ENCODE measurements at regions not wholly inside any gene's neighbourhood (a gene's known extent, or its start where the extent isn't known, plus 50 kb on each side); places are given as distances from the start of the nearest gene placed in this dataset.

GRCh38 chr15:39459548-39459947, 121.3 kb upstream of the THBS1 start:
- DNase-seq (ENCODE audit: insufficient read length, low spot score): no peak
- no peak for FAIRE-seq

GRCh38 chr15:39460748-39461147, 120.1 kb upstream of the THBS1 start:
- no peak for FAIRE-seq
- no peak for DNase-seq (ENCODE audit: insufficient read length, low spot score)
- TF ChIP-seq PAX5 (IDR thresholded peaks at IDR 0.05; ENCODE audit: insufficient read depth, low read length, severe bottlenecking) (no peak), SPI1 (IDR thresholded peaks at IDR 0.05; ENCODE audit: low read depth, low read length) (no peak), POLR2A (IDR thresholded peaks at IDR 0.05; ENCODE audit: low read depth, low read length) (no peak), TAF1 (IDR thresholded peaks at IDR 0.05; ENCODE audit: low read depth, low read length) (no peak), POU2F2 (IDR thresholded peaks at IDR 0.05; ENCODE audit: low read depth, low read length) (no peak), POLR2AphosphoS5 (IDR thresholded peaks at IDR 0.05; ENCODE audit: low read depth, low read length) (no peak)

More at GRCh38 chr15:39459548-39459947, 121.3 kb upstream of the THBS1 start:
- TF ChIP-seq POU2F2 (IDR thresholded peaks at IDR 0.05; ENCODE audit: low read depth, low read length): no peak
- TF ChIP-seq POLR2AphosphoS5 (IDR thresholded peaks at IDR 0.05; ENCODE audit: low read depth, low read length): no peak
- TF ChIP-seq POLR2A (IDR thresholded peaks at IDR 0.05; ENCODE audit: low read depth, low read length): no peak
- TF ChIP-seq PAX5 (IDR thresholded peaks at IDR 0.05; ENCODE audit: insufficient read depth, low read length, severe bottlenecking): no peak
- TF ChIP-seq SPI1 (IDR thresholded peaks at IDR 0.05; ENCODE audit: low read depth, low read length): no peak
- TF ChIP-seq TAF1 (IDR thresholded peaks at IDR 0.05; ENCODE audit: low read depth, low read length): no peak

GRCh38 chr15:39461536-39462130, 119.2 kb upstream of the THBS1 start:
- DNase-seq (ENCODE audit: insufficient read length, low spot score) (no peak), FAIRE-seq (no peak)
- TF ChIP-seq POLR2A (IDR thresholded peaks at IDR 0.05; ENCODE audit: low read depth, low read length): no peak
- no peak for TF ChIP-seq POLR2AphosphoS5 (IDR thresholded peaks at IDR 0.05; ENCODE audit: low read depth, low read length)

GRCh38 chr15:39462691-39463090, 118.2 kb upstream of the THBS1 start:
- DNase-seq (ENCODE audit: insufficient read length, low spot score) (no peak), FAIRE-seq (no peak)
- TF ChIP-seq POU2F2 (IDR thresholded peaks at IDR 0.05; ENCODE audit: low read depth, low read length): no peak
- TF ChIP-seq POLR2A (IDR thresholded peaks at IDR 0.05; ENCODE audit: low read depth, low read length): no peak
- TF ChIP-seq POLR2AphosphoS5 (IDR thresholded peaks at IDR 0.05; ENCODE audit: low read depth, low read length): no peak
- no peak for TF ChIP-seq TAF1 (IDR thresholded peaks at IDR 0.05; ENCODE audit: low read depth, low read length)
- no peak for TF ChIP-seq SPI1 (IDR thresholded peaks at IDR 0.05; ENCODE audit: low read depth, low read length)
- TF ChIP-seq PAX5 (IDR thresholded peaks at IDR 0.05; ENCODE audit: insufficient read depth, low read length, severe bottlenecking): no peak

- TF ChIP-seq SPI1 (IDR thresholded peaks at IDR 0.05; ENCODE audit: low read depth, low read length) (no peak), POLR2AphosphoS5 (IDR thresholded peaks at IDR 0.05; ENCODE audit: low read depth, low read length) (no peak)
- FAIRE-seq (no peak), DNase-seq (ENCODE audit: insufficient read length, low spot score) (no peak)
Measured at GRCh38 chr15:39465843-39466749, 114.8 kb upstream of the THBS1 start.

GRCh38 chr15:39466750-39467105, 114.2 kb upstream of the THBS1 start:
- TF ChIP-seq POU2F2 (IDR thresholded peaks at IDR 0.05; ENCODE audit: low read depth, low read length): no peak
- no peak for TF ChIP-seq POLR2A (IDR thresholded peaks at IDR 0.05; ENCODE audit: low read depth, low read length)
- TF ChIP-seq PAX5 (IDR thresholded peaks at IDR 0.05; ENCODE audit: insufficient read depth, low read length, severe bottlenecking): no peak
- no peak for TF ChIP-seq TAF1 (IDR thresholded peaks at IDR 0.05; ENCODE audit: low read depth, low read length)
- no peak for TF ChIP-seq POLR2AphosphoS5 (IDR thresholded peaks at IDR 0.05; ENCODE audit: low read depth, low read length)
- no peak for TF ChIP-seq SPI1 (IDR thresholded peaks at IDR 0.05; ENCODE audit: low read depth, low read length)
- FAIRE-seq: no peak
- no peak for DNase-seq (ENCODE audit: insufficient read length, low spot score)

GRCh38 chr15:39468331-39468730, 112.5 kb upstream of the THBS1 start:
- TF ChIP-seq TAF1 (IDR thresholded peaks at IDR 0.05; ENCODE audit: low read depth, low read length) (no peak), POLR2AphosphoS5 (IDR thresholded peaks at IDR 0.05; ENCODE audit: low read depth, low read length) (no peak), POU2F2 (IDR thresholded peaks at IDR 0.05; ENCODE audit: low read depth, low read length) (no peak), PAX5 (IDR thresholded peaks at IDR 0.05; ENCODE audit: insufficient read depth, low read length, severe bottlenecking) (no peak), POLR2A (IDR thresholded peaks at IDR 0.05; ENCODE audit: low read depth, low read length) (no peak), SPI1 (IDR thresholded peaks at IDR 0.05; ENCODE audit: low read depth, low read length) (no peak)
- DNase-seq (ENCODE audit: insufficient read length, low spot score) (no peak), FAIRE-seq (no peak)

- TF ChIP-seq POLR2A (IDR thresholded peaks at IDR 0.05; ENCODE audit: low read depth, low read length): no peak
- no peak for TF ChIP-seq TAF1 (IDR thresholded peaks at IDR 0.05; ENCODE audit: low read depth, low read length)
- no peak for TF ChIP-seq SPI1 (IDR thresholded peaks at IDR 0.05; ENCODE audit: low read depth, low read length)
- TF ChIP-seq POLR2AphosphoS5 (IDR thresholded peaks at IDR 0.05; ENCODE audit: low read depth, low read length): no peak
- TF ChIP-seq POU2F2 (IDR thresholded peaks at IDR 0.05; ENCODE audit: low read depth, low read length): no peak
- no peak for TF ChIP-seq PAX5 (IDR thresholded peaks at IDR 0.05; ENCODE audit: insufficient read depth, low read length, severe bottlenecking)
- no peak for FAIRE-seq
- DNase-seq (ENCODE audit: insufficient read length, low spot score): no peak
Measured at GRCh38 chr15:39468828-39469227, 112.1 kb upstream of the THBS1 start.

GRCh38 chr15:39471785-39472574, 108.9 kb upstream of the THBS1 start:
- TF ChIP-seq POLR2A (IDR thresholded peaks at IDR 0.05; ENCODE audit: low read depth, low read length) (no peak), PAX5 (IDR thresholded peaks at IDR 0.05; ENCODE audit: insufficient read depth, low read length, severe bottlenecking) (no peak), SPI1 (IDR thresholded peaks at IDR 0.05; ENCODE audit: low read depth, low read length) (no peak), POU2F2 (IDR thresholded peaks at IDR 0.05; ENCODE audit: low read depth, low read length) (no peak), POLR2AphosphoS5 (IDR thresholded peaks at IDR 0.05; ENCODE audit: low read depth, low read length) (no peak), TAF1 (IDR thresholded peaks at IDR 0.05; ENCODE audit: low read depth, low read length) (no peak)
- no peak for FAIRE-seq
- DNase-seq (ENCODE audit: insufficient read length, low spot score): no peak
